ENCODE measurements at regions not wholly inside any gene's neighbourhood (a gene's known extent, or its start where the extent isn't known, plus 50 kb on each side); places are given as distances from the start of the nearest gene placed in this dataset.
A peak's percentile ranks its signal among the peaks of the same experiment; 100 is the strongest.

- H3K27ac ChIP-seq, result no peak overlapping the region
- in situ Hi-C loops (cut with HindIII; ENCODE audit: low pct_ligation_motif_present, low sequenced_read_pairs), result no loop called here
- no peaks in the 10 kb centered on the region for H3K36me3 ChIP-seq (replicated peaks)
- H3K4me3 ChIP-seq (ENCODE audit: low read depth, low read length), result no peak overlapping the region
- no peak for DNase-seq
- H3K27me3 ChIP-seq (replicated peaks), result no peaks in the 10 kb centered on the region
- no peak for TF ChIP-seq CTCF (IDR thresholded peaks at IDR 0.05; ENCODE audit: low read depth, low read length, missing control alignments)
Measured at GRCh38 chr12:118495296-118495695, 118.9 kb downstream of the SUDS3 start.

GRCh38 chr12:118498171-118498570 lies 121.8 kb downstream of the SUDS3 start:
- Histone ChIP-seq H3K27ac (no peak overlapping the region), H3K27me3 (replicated peaks) (no peaks in the 10 kb centered on the region), H3K36me3 (replicated peaks) (no peaks in the 10 kb centered on the region), H3K4me3 (ENCODE audit: low read depth, low read length) (no peak overlapping the region)
- TF ChIP-seq CTCF (IDR thresholded peaks at IDR 0.05; ENCODE audit: low read depth, low read length, missing control alignments), result no peak
- in situ Hi-C loops (cut with HindIII; ENCODE audit: low pct_ligation_motif_present, low sequenced_read_pairs), result no loop called here
- peak; percentile 3 for DNase-seq

- Histone ChIP-seq H3K36me3 (replicated peaks) (no peaks in the 10 kb centered on the region), H3K4me3 (ENCODE audit: low read depth, low read length) (no peak overlapping the region), H3K27ac (no peak overlapping the region), H3K27me3 (replicated peaks) (no peaks in the 10 kb centered on the region)
- DNase-seq, result no peak
- TF ChIP-seq CTCF (IDR thresholded peaks at IDR 0.05; ENCODE audit: low read depth, low read length, missing control alignments), result no peak
- in situ Hi-C loops (cut with HindIII; ENCODE audit: low pct_ligation_motif_present, low sequenced_read_pairs), result no loop called here
Measured at GRCh38 chr12:118500299-118500698, 123.9 kb downstream of the SUDS3 start.

- no peak for TF ChIP-seq CTCF (IDR thresholded peaks at IDR 0.05; ENCODE audit: low read depth, low read length, missing control alignments)
- H3K36me3 ChIP-seq (replicated peaks), result no peaks in the 10 kb centered on the region
- no peak overlapping the region for H3K27ac ChIP-seq
- no peak for DNase-seq
- H3K27me3 ChIP-seq (replicated peaks), result no peaks in the 10 kb centered on the region
- H3K4me3 ChIP-seq (ENCODE audit: low read depth, low read length), result no peak overlapping the region
- in situ Hi-C loops (cut with HindIII; ENCODE audit: low pct_ligation_motif_present, low sequenced_read_pairs), result no loop called here
Measured at GRCh38 chr12:118501489-118501888, 125.1 kb downstream of the SUDS3 start.

- Histone ChIP-seq H3K27me3 (replicated peaks) (no peaks in the 10 kb centered on the region), H3K27ac (no peak overlapping the region), H3K36me3 (replicated peaks) (no peaks in the 10 kb centered on the region), H3K4me3 (ENCODE audit: low read depth, low read length) (no peak overlapping the region)
- TF ChIP-seq CTCF (IDR thresholded peaks at IDR 0.05; ENCODE audit: low read depth, low read length, missing control alignments), result no peak
- no peak for DNase-seq
- in situ Hi-C loops (cut with HindIII; ENCODE audit: low pct_ligation_motif_present, low sequenced_read_pairs), result no loop called here
Measured at GRCh38 chr12:118503476-118503875, 127.1 kb downstream of the SUDS3 start.

GRCh38 chr12:118512669-118513068 lies 136.3 kb downstream of the SUDS3 start:
- H3K4me3 ChIP-seq (ENCODE audit: low read depth, low read length), result no peak overlapping the region
- in situ Hi-C loops (cut with HindIII; ENCODE audit: low pct_ligation_motif_present, low sequenced_read_pairs), result no loop called here

More at GRCh38 chr12:118512669-118513068, 136.3 kb downstream of the SUDS3 start:
- TF ChIP-seq CTCF (IDR thresholded peaks at IDR 0.05; ENCODE audit: low read depth, low read length, missing control alignments), result no peak
- no peaks in the 10 kb centered on the region for H3K27me3 ChIP-seq (replicated peaks)
- no peak for DNase-seq
- no peaks in the 10 kb centered on the region for H3K36me3 ChIP-seq (replicated peaks)
- no peak overlapping the region for H3K27ac ChIP-seq

Measured in brain microvascular endothelial cell (primary cell).